Activated T-cell treated with anti-CD3 and anti-CD28 coated beads for 1 hour (primary cell): ENCODE measurements at regions not wholly inside any gene's neighbourhood (a gene's known extent, or its start where the extent isn't known, plus 50 kb on each side); places are given as distances from the start of the nearest gene placed in this dataset.
"Not testable (repeated sequence)": the region's sequence is repeated elsewhere in the genome, so short reads cannot be mapped to it uniquely, and the experiment has no call there.

Experiments used
- DNase-seq: peaks from one replicate; pipeline ENCODE4 v3.0.0-alpha.2; 2020; ENCODE audit warnings: low read depth

DNA sequence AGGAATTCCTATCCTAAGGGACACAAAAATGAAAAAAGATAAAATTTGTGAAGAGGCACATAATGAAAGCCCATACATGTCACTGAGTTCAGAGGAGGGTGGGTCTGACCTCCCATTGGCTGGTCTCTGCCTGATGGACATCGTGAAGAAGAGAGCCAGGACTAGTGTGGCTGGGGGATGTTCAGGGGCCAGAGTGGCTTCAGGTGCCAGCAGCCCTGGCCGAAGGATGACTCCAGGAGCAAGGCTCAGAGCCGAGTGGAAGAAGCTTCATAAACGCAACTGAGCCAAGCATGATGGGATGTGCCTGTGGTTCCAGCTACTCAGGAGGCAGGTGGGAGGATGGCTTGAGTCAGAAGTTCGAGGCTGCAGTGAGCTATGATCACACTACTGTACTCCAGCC is 56.9 kb upstream of the ATP5PO start:
- no peak for DNase-seq

DNA sequence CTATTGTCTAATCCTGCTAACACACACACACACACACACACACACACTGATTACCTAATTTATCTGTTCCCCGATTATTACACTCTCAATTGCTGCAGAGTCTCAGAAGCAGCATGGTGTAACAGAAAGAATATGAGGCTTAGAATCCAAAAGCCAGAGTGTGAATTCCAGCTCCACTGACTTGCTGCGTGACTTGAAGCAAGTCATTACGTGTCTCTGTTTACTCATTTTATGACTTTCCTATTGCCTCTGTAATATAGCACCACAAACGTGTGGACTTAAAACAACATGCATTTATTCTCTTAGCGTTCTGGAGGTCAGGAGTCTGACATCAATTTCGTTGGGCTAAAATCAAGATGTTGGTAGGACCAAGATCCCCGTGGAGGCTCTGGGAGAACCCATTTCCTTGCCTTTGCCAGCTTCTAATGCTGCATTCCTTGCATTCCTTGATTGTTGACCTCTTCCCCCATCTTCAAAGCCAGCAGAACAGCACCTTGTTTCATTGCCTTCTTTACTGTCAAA is 55.9 kb upstream of the ATP5PO start:
- no peak for DNase-seq

DNA sequence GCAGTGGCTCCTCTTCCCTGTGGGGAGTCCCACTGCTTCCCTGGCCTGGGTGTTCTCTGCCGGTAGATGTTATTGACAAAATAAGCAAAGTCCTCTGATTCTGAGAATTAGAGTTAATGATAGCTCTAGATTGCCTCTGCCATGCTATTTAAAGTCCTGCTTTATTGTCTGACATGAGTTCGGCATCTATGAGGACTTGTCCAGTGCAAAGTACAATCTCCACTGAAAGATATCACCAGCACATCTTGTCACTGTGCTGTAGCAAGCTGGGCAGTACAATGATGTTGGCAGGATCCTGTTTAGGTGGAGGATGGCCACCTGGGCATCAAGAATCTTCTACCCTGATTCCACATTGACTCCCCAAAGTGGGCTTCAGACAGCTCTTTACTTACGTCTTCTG is 54.0 kb upstream of the ATP5PO start:
- no peak for DNase-seq

DNA sequence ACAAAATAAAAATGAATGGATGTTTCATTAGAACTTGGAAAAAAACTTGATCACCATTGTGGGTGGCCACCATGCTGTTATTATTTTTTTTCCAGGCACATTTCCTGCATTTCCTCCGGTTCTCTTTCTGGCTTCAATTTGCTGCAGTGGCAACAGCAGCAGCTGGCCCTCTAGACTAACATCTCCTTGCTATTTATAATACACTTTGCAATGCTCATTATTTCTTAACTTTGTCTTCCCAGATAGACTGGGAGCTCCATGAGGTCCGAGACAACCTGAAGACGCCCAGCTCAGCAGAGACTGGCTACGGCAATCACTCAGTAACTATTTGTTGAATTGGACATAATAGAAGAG is 53.4 kb upstream of the ATP5PO start:
- DNase-seq, result no peak

DNA sequence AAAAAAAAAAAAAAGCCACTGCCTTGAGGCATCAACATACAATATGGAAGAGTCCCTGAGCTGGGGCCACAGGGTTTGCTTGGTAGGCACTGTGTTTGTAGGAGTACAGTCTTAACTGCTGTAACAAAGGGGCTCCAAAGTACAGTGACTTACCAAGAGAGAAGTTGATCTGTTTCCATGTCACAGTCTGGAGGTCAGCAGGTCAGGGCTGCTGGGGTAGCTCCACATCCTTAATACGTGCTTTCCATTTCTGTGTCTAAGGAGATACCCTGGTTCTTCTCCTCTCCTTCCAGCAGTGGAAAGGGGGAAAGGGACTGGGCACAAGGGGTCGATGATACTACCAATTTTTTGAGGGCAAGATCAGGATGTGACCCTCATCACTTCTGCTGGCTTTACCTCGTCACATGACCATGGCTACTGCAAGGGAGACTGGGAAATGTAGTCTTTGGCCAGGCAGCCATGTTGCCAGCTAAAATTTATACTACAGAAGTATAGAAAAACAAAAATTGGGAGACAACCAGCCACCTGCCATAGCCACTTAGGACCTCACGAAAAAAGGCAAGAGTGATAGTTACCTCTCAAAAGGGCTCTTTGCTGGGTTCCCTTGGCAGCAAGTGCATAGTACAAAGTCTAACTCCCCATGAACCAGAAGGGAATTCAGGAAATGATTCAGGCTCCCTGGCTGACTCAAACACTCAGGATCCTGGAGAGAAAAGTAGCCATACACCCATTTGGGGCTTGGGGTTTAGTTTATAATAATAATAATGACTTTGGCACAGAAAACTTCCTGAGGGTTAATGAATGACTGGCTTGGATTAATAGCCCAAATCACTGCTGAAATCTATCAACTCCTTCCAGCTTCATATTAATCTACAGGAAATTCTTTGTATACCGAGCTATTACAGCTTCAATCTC is 52.7 kb upstream of the ATP5PO start:
- DNase-seq, result no peak

DNA sequence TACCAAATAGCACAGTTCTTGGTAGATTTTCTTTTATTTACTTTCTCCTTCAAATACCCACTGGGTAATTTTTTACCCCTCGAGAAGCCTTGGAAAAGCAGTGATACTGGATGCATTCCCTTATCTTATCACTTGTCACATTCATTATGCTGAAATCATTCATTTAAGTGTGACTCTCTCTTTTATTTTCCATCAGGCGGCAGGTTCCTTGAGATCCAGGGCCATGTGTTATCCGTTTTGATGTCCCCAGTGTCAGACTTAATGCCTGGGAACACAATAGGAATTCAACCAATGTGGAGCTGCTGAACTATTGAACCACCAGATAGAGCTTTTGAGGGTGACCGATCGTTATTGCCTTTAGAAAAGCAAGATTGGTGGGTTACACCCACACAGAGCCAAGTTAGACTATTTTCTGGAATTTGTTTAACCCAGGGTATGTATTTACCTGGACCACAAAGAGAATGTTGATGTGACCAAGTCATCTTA is 51.5 kb upstream of the ATP5PO start:
- DNase-seq, result no peak

DNA sequence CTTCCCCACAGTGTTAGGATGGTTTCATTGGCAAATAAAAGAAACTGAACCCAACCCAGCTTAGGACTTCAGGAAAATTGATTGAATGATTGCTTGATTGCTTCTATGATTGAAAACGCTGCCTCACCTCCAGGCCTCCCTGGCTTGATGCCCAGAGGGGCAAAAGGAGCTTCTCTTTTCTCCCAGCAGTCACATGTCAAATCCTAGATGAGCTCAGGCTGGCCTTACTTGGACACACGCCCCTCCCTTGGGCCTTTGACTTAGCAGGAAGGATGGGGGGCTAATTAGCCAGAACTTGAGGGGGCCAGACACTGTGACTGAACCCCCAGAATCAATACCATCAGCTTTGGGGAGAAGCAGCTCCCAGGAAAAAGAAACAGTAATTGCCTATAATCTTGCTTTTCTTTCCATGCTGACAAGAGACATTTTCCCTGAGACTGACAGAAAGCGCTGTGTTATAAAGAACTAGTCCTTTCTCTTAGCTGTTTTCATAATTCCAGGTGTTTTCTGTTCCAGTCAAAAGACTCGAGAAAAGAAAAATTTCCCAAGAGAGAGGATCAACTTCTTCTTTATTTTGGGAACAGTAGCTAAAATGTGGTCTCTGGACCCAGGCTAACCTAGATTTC is 50.8 kb upstream of the ATP5PO start:
- DNase-seq, result no peak

DNA sequence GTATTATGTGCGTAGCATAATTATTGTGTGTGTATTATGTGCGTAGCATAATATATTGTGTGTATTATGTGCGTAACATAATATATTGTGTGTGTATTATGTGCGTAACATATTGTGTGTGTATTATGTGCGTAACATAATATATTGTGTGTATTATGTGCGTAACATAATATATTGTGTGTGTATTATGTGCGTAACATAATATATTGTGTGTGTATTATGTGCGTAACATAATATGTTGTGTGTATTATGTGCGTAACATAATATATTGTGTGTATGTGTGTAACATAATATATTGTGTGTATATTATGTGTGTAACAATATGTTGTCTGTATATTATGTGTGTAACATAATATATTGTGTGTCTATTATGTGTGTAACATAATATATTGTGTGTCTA is 50.1 kb upstream of the ATP5PO start:
- DNase-seq, result not testable (repeated sequence)
